ENCODE measurements at regions not wholly inside any gene's neighbourhood (a gene's known extent, or its start where the extent isn't known, plus 50 kb on each side); places are given as distances from the start of the nearest gene placed in this dataset.

GRCh38 chr5:14057289-14057688 is 85.9 kb upstream of the TRIO start:
- Histone ChIP-seq H3K27ac (ENCODE audit: low read length) (no peak overlapping the region), H3K9me3 (ENCODE audit: control insufficient read depth, insufficient read depth, low read length) (no peaks in the 10 kb centered on the region), H3K36me3 (ENCODE audit: control insufficient read depth, insufficient read depth, low read length) (no peaks in the 10 kb centered on the region), H3K4me3 (ENCODE audit: low read length) (no peak overlapping the region), H3K27me3 (ENCODE audit: control insufficient read depth, insufficient read depth, low read length) (no peaks in the 10 kb centered on the region), H3K4me1 (ENCODE audit: control insufficient read depth, insufficient read depth, low read length) (no peaks in the 10 kb centered on the region)
- no CpG with 5 or more reads among the region's 7 CpGs for WGBS (ENCODE audit: insufficient coverage, insufficient read length)
- no peak for DNase-seq (ENCODE audit: low read depth, low spot score)

DNA sequence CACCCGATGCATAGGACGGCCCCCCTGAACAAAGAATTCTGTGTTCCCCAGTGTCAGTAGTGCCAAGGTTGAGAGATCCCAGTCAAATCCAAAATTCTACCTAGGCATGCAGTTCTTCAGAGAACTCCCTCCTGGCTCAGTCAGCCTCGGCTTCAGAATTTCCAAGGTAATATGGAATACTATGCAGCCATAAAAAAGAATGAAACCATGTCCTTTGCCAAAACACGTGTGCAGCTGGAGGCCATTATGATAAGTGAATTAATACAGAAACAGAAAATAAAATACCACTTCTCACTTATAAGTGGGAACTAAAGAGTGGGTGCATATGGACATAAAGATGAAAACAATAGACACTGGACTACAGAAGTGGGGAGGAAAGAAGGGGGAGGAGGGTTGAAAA is 87.1 kb upstream of the TRIO start:
- no peak overlapping the region for H3K27ac ChIP-seq (ENCODE audit: low read length)
- no CpG with 5 or more reads among the region's 4 CpGs for WGBS (ENCODE audit: insufficient coverage, insufficient read length)
- no peak overlapping the region for H3K4me3 ChIP-seq (ENCODE audit: low read length)
- H3K36me3 ChIP-seq (ENCODE audit: control insufficient read depth, insufficient read depth, low read length): no peaks in the 10 kb centered on the region
- H3K4me1 ChIP-seq (ENCODE audit: control insufficient read depth, insufficient read depth, low read length): no peaks in the 10 kb centered on the region
- H3K27me3 ChIP-seq (ENCODE audit: control insufficient read depth, insufficient read depth, low read length): no peaks in the 10 kb centered on the region
- no peak for DNase-seq (ENCODE audit: low read depth, low spot score)
- no peaks in the 10 kb centered on the region for H3K9me3 ChIP-seq (ENCODE audit: control insufficient read depth, insufficient read depth, low read length)

- H3K4me3 ChIP-seq (ENCODE audit: low read length): no peak overlapping the region
- no peaks in the 10 kb centered on the region for H3K36me3 ChIP-seq (ENCODE audit: control insufficient read depth, insufficient read depth, low read length)
- no peaks in the 10 kb centered on the region for H3K27me3 ChIP-seq (ENCODE audit: control insufficient read depth, insufficient read depth, low read length)
- no peaks in the 10 kb centered on the region for H3K9me3 ChIP-seq (ENCODE audit: control insufficient read depth, insufficient read depth, low read length)
- no CpG with 5 or more reads among the region's 9 CpGs for WGBS (ENCODE audit: insufficient coverage, insufficient read length)
- H3K27ac ChIP-seq (ENCODE audit: low read length): no peak overlapping the region
- H3K4me1 ChIP-seq (ENCODE audit: control insufficient read depth, insufficient read depth, low read length): no peaks in the 10 kb centered on the region
- DNase-seq (ENCODE audit: low read depth, low spot score): no peak
Measured at GRCh38 chr5:14054965-14055963, 87.9 kb upstream of the TRIO start.

GRCh38 chr5:14054111-14054854 is 88.9 kb upstream of the TRIO start:
- DNase-seq (ENCODE audit: low read depth, low spot score): no peak
- Histone ChIP-seq H3K36me3 (ENCODE audit: control insufficient read depth, insufficient read depth, low read length) (no peaks in the 10 kb centered on the region), H3K27ac (ENCODE audit: low read length) (no peak overlapping the region), H3K27me3 (ENCODE audit: control insufficient read depth, insufficient read depth, low read length) (no peaks in the 10 kb centered on the region), H3K4me3 (ENCODE audit: low read length) (no peak overlapping the region), H3K9me3 (ENCODE audit: control insufficient read depth, insufficient read depth, low read length) (no peaks in the 10 kb centered on the region; the same call in 1 of the 2 replicates), H3K4me1 (ENCODE audit: control insufficient read depth, insufficient read depth, low read length) (no peaks in the 10 kb centered on the region)
- WGBS (ENCODE audit: insufficient coverage, insufficient read length): no CpG with 5 or more reads among the region's 9 CpGs

DNA sequence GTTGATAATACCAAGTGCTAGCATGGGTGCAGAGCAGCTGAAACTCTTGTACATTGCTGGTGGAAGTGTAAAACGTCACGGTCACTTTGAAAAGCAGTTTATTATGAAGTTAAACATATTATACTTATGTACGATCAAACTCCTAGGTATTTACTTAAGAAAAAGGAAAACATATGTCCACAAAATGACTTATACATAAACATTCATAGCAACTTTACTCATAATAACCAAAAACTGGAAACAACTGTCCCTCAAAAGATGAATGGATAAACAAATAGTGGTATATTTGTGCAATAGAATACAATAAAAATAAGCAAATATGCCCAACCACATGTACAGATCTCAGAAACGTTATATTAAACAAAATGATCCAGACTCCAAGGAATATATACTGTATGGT is 92.3 kb upstream of the TRIO start:
- Histone ChIP-seq H3K27me3 (ENCODE audit: control insufficient read depth, insufficient read depth, low read length) (no peaks in the 10 kb centered on the region), H3K4me1 (ENCODE audit: control insufficient read depth, insufficient read depth, low read length) (no peaks in the 10 kb centered on the region), H3K36me3 (ENCODE audit: control insufficient read depth, insufficient read depth, low read length) (no peaks in the 10 kb centered on the region), H3K9me3 (ENCODE audit: control insufficient read depth, insufficient read depth, low read length) (no peaks in the 10 kb centered on the region; the same call in 1 of the 2 replicates), H3K27ac (ENCODE audit: low read length) (no peak overlapping the region), H3K4me3 (ENCODE audit: low read length) (no peak overlapping the region)
- WGBS (ENCODE audit: insufficient coverage, insufficient read length): no CpG with 5 or more reads among the region's 4 CpGs
- no peak for DNase-seq (ENCODE audit: low read depth, low spot score)

DNA sequence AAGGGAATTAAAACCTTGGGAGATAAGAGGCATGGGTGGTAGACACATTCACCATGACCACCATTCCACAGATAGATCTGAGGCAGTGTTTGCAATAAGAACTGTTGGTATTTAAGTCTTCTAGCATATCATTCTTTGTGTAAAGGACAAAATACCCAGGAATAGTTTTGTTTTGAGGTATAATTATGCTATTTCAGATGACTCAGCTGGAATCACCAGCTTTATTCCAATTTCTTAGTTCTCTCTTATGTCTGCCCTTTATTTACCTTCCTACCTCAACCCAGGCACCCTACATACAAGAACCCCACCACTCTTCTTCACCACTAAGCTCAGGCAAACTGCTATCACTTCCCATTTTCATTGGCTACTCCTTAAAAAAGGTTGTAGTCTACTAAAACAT is 94.7 kb upstream of the TRIO start:
- H3K27ac ChIP-seq (ENCODE audit: low read length): no peak overlapping the region
- H3K9me3 ChIP-seq (ENCODE audit: control insufficient read depth, insufficient read depth, low read length): no peaks in the 10 kb centered on the region; the same call in 1 of the 2 replicates
- H3K36me3 ChIP-seq (ENCODE audit: control insufficient read depth, insufficient read depth, low read length): no peaks in the 10 kb centered on the region
- H3K27me3 ChIP-seq (ENCODE audit: control insufficient read depth, insufficient read depth, low read length): no peaks in the 10 kb centered on the region
- H3K4me3 ChIP-seq (ENCODE audit: low read length): no peak overlapping the region
- no peaks in the 10 kb centered on the region for H3K4me1 ChIP-seq (ENCODE audit: control insufficient read depth, insufficient read depth, low read length)
- no peak for DNase-seq (ENCODE audit: low read depth, low spot score)

DNA sequence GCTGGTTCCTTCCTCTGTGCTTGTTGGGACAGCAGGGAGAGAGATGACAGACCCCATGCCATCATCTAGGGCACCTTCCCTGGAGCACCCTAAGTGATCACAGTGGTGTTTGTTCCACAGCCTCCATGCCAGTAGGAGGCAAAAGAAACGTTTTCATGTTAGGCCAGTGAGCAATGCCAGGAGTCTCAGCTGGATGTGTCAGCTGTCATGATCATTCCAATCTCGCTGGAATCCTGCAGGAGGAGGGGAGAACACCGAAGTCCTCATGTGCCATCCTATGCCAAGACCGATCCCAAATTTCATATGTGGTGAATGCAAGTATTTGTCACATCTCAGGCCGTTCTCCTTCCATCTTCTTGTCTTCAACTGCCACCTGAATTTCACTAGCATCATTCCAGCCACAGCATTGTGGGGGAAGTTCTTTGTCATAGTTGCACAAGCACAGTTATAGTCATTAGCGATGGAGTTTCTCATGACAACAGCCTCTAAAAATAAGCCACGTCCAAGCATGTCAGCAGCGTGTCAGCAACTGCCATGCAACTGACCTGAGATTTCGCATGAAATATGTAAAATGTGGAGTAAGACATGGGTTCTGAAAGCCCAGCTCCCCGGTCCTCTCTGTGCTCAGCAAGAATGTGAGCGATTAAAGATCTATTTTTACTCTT is 97.2 kb upstream of the DNAH5 start:
- Histone ChIP-seq H3K27ac (ENCODE audit: low read length) (no peak overlapping the region), H3K27me3 (ENCODE audit: control insufficient read depth, insufficient read depth, low read length) (no peaks in the 10 kb centered on the region), H3K36me3 (ENCODE audit: control insufficient read depth, insufficient read depth, low read length) (no peaks in the 10 kb centered on the region), H3K4me1 (ENCODE audit: control insufficient read depth, insufficient read depth, low read length) (peaks cover 5% of the 10 kb centered on the region; the same call in 1 of the 2 replicates), H3K4me3 (ENCODE audit: low read length) (no peak overlapping the region), H3K9me3 (ENCODE audit: control insufficient read depth, insufficient read depth, low read length) (no peaks in the 10 kb centered on the region)
- no peak for DNase-seq (ENCODE audit: low read depth, low spot score)
- no CpG with 5 or more reads among the region's 11 CpGs for WGBS (ENCODE audit: insufficient coverage, insufficient read length)

DNA sequence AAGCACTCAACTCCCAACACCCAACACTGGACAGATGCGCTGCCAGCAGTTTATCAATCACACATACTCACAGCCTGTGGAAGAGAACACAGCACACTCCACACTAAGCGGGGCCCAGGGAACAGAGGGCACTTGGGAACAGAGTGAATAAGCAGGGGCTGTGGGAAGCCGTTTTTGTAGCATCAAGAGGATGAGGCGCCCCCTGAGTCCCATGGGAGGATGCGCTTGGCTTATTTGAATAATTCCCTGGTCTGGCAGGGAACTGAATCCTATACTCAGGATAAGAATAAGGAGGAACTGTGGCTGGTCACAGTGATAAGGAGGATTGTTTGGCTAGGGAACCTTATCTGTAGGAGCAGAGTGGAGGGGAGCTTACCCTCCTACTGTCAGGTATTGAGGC is 96.1 kb upstream of the DNAH5 start:
- H3K36me3 ChIP-seq (ENCODE audit: control insufficient read depth, insufficient read depth, low read length): no peaks in the 10 kb centered on the region
- H3K9me3 ChIP-seq (ENCODE audit: control insufficient read depth, insufficient read depth, low read length): no peaks in the 10 kb centered on the region
- no peak for DNase-seq (ENCODE audit: low read depth, low spot score)
- peaks cover 5% of the 10 kb centered on the region; the same call in 1 of the 2 replicates for H3K4me1 ChIP-seq (ENCODE audit: control insufficient read depth, insufficient read depth, low read length)
- no peak overlapping the region for H3K4me3 ChIP-seq (ENCODE audit: low read length)
- WGBS (ENCODE audit: insufficient coverage, insufficient read length): no CpG with 5 or more reads among the region's 5 CpGs
- no peak overlapping the region for H3K27ac ChIP-seq (ENCODE audit: low read length)
- H3K27me3 ChIP-seq (ENCODE audit: control insufficient read depth, insufficient read depth, low read length): no peaks in the 10 kb centered on the region

- Histone ChIP-seq H3K9me3 (ENCODE audit: control insufficient read depth, insufficient read depth, low read length) (no peaks in the 10 kb centered on the region), H3K36me3 (ENCODE audit: control insufficient read depth, insufficient read depth, low read length) (no peaks in the 10 kb centered on the region), H3K4me3 (ENCODE audit: low read length) (no peak overlapping the region), H3K4me1 (ENCODE audit: control insufficient read depth, insufficient read depth, low read length) (peaks cover 8% of the 10 kb centered on the region; the same call in 1 of the 2 replicates), H3K27ac (ENCODE audit: low read length) (no peak overlapping the region), H3K27me3 (ENCODE audit: control insufficient read depth, insufficient read depth, low read length) (no peaks in the 10 kb centered on the region)
- WGBS (ENCODE audit: insufficient coverage, insufficient read length): no CpG with 5 or more reads among the region's 1 CpG
- no peak for DNase-seq (ENCODE audit: low read depth, low spot score)
Measured at GRCh38 chr5:14039576-14039975, 95.1 kb upstream of the DNAH5 start.

- no peak overlapping the region for H3K27ac ChIP-seq (ENCODE audit: low read length)
- H3K4me3 ChIP-seq (ENCODE audit: low read length): no peak overlapping the region
- no peaks in the 10 kb centered on the region for H3K9me3 ChIP-seq (ENCODE audit: control insufficient read depth, insufficient read depth, low read length)
- no peaks in the 10 kb centered on the region for H3K27me3 ChIP-seq (ENCODE audit: control insufficient read depth, insufficient read depth, low read length)
- no CpG with 5 or more reads among the region's 7 CpGs for WGBS (ENCODE audit: insufficient coverage, insufficient read length)
- peaks cover 8% of the 10 kb centered on the region; the same call in 1 of the 2 replicates for H3K4me1 ChIP-seq (ENCODE audit: control insufficient read depth, insufficient read depth, low read length)
- no peak for DNase-seq (ENCODE audit: low read depth, low spot score)
- no peaks in the 10 kb centered on the region for H3K36me3 ChIP-seq (ENCODE audit: control insufficient read depth, insufficient read depth, low read length)
Measured at GRCh38 chr5:14039063-14039462, 94.6 kb upstream of the DNAH5 start.

Measured in iPS DF 6.9 (cell line).